M059J (cell line): ENCODE measurements at regions not wholly inside any gene's neighbourhood (a gene's known extent, or its start where the extent isn't known, plus 50 kb on each side); places are given as distances from the start of the nearest gene placed in this dataset.
A peak's percentile ranks its signal among the peaks of the same experiment; 100 is the strongest.

Source experiments
- DNase-seq: peaks from one replicate; pipeline ENCODE4 v3.0.0-alpha.2; 2012; ENCODE audit warnings: low read depth

DNA sequence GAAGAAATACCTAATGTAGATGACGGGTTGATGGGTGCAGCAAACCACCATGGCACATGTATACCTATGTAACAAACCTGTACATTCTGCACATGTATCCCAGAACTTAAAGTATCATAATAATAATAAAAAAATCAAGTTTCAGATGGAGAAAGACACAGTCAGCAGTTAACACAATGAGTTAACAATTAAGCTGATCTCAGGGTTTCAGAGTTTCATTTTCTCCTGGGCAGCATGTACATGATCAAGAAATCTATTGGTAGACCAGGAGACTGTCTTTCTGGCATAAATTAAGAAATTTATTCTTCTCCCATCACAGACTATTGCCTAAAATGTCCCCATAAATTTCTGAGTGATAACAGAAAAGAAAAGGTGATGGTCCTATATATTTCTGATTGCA, 155.3 kb downstream of the RAD51AP2 start:
- DNase-seq, result no peak

DNA sequence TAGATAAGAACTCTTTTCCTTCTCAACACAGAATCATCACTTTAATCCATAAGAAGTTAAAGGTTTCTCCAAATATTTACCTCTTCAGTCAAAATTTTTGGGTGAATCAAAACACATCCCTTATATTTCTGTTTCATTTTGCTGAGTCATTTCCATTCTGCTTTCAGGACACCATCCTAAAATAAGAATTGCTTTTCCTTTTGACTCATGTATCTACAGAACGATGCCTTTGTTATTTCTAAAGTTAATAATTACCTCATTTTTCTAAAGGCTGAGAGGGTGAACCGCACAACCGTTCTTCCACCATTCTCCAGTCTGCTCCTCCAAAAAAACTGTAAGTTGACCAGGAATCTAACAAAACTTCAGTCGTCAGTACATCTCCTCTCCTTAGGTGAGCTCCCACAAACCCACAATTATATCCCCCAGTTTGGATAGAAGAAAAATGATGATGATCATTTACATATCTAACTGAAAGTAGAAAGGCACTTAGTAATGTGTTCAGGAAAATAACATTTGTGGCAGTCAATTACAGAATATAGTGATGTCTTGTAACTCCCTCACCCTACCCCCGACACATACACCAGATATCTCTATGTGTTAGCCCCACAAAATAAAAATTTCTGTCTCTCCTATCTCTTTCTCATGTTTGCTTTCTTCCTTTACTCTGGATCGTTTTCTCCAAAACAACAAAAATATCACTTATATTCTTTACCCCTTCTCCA, 162.5 kb downstream of the RAD51AP2 start:
- DNase-seq, result no peak

DNA sequence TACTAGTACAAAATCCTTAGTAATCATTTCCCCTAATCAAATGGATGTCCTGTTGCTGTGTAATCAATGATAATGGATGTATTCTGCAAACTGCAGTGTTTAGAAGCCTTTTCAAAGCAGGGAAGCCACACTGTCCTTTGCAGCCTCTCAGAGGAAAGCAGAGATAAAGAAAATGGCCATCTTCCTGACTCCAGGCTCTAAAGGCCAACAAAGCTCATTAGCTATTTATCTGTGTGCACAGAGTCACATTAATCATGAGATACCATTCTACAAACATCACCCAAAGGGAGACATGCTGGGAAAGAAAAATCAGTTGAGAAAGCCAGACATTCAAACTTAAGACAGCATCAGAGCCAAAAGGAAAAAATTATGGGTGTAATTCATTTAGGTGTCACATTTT, 165.0 kb downstream of the RAD51AP2 start:
- no peak for DNase-seq

DNA sequence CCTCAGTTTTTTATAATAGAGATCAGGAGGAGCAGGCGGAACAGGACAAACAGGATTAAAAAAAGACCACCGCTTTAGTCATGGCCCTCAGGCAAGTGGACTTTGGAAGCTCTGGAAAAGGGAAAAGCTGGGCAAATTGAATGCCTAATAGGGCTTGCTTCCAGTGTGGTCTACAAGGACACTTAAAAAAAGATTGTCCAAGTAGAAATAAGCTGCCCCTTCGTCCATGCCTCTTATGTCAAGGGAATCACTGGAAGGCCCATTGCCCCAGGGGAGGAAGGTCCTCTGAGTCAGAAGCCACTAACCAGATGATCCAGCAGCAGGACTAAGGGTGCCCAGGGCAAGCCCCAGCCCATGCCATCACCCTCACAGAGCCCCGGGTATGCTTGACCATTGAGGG, 175.5 kb downstream of the RAD51AP2 start:
- peak; percentile 19 for DNase-seq

DNA sequence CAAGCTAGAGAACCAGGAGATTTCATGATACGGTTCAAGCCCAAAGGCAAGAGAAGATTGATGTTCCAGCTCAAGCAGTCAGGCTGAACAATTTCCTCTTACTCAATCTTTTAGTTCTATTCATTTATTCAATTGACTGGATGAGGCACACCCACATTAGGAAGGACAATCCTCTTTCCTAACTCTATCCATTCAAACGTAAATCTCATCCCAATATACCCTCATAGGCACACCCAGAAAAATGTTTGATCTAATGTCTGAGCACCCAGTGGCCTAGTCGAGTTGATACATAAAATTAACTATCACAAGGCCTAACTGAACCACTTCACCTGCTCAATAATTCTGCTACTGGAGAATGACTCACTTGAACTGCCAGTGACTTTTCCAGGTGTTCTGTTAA, 180.7 kb downstream of the RAD51AP2 start:
- no peak for DNase-seq

DNA sequence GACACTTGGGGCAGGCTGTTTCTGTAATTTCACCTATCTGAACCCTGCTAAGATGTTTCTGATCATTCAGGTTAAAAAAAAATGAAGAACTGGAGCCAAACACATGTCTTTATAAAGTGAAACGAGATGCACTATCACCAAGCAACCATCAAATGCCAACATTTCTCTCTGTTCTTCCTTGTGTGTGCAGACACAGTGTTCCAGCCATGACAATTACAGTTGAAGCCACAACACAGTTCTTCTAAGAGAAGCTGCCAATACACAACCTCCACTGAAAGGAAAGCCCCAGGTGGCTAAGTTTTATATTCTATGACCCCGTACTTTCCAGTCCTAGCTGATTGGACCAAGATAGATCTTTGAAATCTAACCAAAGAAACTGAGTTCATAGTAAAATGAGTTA, 181.8 kb downstream of the RAD51AP2 start:
- DNase-seq, result no peak

DNA sequence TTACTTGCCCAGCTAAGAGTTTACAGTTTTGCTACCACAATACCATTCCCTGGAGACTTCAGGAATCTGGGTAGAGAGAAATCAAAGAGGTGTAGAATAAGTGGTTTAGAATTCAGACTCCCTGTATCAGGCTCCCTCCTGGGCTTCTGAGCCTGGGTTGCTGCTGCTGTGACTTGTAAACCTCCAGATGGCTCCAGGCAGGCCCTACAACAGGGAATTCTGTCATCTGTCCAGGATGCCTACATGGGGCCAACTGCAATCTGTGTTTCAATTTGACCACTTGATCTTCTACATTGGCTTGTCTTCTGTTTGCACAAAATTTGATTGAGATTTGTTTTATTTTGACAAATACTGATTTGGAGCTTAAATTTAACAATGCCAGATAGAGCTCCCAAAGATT, 183.9 kb downstream of the RAD51AP2 start:
- no peak for DNase-seq

DNA sequence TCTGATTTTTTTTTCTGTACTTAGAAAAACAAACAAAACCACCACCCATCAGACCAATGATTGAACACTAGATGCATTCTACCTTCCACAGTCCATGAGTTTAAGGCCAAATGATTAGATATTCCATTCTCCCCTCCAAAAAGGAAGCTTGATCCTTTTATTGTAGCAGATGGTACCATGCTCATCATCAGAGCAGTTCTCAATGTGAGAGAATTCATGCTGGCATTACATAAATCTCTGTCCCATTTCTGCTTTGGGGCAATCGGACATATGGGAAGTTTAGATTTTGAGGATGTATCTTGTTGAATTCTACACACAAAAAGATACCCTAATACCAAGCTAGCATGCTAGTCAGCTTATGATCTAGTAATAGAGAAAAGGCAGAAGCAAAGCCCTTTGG, 186.6 kb downstream of the RAD51AP2 start:
- DNase-seq, result no peak

DNA sequence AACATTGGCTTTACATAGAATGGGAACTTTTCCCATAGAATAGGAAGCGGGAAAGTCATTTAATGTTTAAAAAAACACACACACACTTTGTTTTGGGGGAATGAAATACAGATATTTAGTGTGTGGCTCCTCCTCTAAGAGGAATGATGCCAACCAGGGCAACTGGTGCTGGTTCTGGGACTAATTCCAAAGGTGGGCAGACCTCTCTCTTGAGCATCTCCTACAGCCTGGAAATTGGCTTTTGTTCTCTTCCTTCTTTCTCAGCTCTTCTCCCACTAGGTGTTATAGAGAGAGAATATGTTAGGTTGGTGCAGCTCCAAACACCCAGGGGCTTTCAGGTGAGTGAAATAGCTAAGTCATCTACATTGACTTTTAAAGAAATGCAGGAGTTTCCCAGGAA, 190.1 kb downstream of the RAD51AP2 start:
- DNase-seq, result no peak

DNA sequence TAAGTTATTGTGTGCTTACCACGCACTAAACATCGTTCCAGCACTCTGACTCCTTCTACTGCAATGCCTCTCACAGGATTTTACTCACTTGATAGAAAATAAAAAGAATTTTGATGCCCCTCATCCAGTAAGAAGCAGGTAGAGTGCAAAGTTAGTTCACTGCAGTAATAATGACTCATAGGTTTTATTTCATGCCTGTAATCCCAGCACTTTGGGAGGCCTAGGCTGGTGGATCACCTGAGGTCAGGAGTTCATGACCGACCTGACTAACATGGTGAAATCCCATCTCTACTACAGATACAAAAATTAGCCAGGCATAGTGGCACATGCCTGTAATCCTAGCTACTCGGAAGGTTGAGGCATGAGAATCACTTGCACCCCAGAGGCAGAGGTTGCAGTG, 190.6 kb downstream of the RAD51AP2 start:
- no peak for DNase-seq

DNA sequence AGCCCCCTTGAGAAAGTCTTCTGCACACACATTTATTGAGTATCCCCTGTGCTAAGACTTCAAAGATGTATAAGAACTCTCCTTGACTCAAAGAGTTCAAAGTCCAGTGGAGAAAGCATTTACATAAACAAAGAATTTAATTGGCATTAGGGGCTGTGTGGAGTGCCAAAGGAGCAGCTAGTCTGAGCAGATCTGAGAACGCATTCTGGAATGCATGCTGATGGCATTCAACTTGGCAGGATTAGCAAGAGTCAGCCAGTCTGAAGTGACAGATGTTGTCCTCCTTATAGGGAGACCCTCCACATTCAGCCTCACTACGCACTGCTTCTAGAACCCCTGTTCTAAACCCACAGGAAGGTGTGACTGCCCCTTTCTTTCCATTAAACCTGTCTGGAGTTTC, 191.5 kb downstream of the RAD51AP2 start:
- DNase-seq, result no peak

DNA sequence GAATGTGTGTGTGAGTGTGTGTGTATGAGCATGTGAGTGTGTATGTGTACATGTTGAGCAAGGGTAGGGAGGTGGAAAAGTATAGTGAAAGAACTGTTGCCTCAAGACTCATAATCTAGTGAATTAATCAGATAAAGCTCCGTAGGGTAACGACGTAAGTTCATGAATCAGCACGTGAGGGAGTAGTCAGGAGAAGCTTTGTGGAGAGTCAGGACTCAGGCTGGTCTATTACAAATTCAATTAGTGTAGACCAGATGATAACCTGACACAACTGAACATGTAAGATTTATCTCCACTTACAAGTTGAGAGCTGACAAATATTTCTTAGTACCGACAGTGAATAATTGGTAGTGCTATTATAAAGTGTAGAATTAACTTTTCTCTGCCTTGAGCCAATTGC, 194.5 kb downstream of the RAD51AP2 start:
- no peak for DNase-seq

DNA sequence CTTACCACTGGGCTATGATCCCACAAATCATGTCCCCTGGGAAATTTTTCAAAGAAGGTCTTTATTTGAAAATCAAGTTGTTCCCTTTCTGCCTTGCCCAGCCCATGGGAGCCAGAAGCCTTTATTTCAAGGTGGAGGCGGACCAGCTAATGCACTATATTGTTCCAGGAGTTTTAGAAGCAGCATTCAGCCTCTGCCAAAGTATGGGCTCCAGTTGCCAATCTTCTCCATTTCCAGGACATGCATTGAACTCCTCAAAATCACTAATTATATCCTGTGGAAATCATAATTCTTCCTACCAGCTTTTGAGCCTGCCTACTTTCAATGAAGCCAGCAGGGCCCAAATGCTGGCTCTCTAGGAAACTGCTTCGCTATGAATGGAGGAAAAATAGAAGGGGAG, 195.8 kb downstream of the RAD51AP2 start:
- DNase-seq, result no peak

DNA sequence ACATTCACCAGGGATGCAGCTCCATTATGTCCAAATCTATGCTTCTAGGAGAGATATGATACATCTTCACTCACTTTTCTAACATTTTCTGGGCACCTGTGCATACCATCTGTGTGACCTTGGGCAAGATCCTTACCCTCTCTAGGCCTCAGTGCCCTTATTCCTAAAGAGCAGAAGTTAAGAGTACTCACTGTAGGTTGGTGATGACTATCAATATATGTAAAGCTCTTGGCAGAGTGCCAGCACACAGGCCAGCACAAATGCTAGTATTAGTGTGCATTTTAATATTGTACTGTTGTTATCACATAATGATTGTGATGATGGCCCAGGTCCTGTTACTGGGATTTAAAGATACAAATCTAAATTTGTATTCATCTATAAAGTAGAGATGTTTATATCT, 199.2 kb downstream of the RAD51AP2 start:
- DNase-seq, result no peak

DNA sequence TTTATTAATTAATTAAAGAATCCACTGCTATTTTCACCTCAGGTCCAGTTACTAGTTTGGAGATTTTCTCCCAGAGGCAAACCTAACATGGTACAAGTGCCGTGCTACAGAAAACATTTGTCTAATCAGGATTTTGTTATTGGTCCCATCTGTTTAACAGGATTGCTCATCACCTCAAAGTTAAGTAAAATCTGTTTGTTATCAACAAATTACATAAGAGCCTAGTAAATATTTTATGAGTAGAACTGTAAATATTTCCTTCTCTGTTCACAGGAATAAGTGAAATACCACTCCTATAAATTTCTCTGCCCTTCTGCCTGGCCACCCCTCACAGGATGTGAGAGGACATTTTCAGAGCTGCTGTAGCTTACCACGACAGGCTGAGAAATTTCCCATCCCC, 200.2 kb downstream of the RAD51AP2 start:
- no peak for DNase-seq

DNA sequence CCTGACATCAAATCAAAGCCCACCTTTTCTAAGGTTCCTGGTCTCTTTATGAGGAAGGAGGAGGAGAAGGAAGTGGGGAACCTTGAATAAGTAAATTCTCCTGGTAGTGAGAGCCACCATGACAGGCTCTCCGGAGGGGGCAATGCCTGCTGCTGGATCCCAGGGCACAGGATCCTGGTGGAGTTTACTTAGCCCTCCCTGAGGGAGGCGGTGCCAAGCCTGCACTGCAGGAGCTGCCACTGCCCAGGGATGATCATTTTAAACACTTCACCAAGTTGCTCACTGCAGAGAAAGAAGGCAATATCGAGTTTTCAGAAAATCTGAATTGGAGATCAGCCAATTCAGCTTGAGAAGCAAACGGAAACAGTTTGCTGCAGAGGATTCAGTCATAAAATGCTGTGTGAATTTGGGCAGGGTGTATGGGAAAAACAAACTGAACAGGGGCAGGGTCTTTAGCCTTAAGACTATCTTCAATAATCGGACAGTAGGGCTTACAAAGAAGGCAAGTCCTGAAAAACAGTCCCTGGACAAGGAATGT, 200.7 kb downstream of the RAD51AP2 start:
- no peak for DNase-seq

DNA sequence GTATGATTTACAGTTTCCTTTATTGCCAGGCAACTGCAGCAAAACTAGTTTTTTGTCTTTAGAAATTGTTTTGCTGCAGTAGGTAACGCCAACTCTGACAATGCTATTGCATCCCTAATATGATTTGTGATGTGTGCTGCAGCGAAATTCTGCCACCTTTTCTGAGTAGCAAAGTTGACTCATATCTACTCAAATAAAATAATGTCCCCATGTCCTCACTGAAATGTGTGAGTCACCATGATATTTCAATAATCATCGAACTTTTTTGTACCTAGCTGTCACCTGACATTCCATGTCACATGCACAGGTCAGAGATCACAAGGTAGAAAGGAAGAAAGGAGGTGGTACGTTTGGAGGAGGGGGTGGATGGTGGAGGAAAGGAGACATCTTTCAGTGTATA, 205.0 kb downstream of the RAD51AP2 start:
- no peak for DNase-seq

DNA sequence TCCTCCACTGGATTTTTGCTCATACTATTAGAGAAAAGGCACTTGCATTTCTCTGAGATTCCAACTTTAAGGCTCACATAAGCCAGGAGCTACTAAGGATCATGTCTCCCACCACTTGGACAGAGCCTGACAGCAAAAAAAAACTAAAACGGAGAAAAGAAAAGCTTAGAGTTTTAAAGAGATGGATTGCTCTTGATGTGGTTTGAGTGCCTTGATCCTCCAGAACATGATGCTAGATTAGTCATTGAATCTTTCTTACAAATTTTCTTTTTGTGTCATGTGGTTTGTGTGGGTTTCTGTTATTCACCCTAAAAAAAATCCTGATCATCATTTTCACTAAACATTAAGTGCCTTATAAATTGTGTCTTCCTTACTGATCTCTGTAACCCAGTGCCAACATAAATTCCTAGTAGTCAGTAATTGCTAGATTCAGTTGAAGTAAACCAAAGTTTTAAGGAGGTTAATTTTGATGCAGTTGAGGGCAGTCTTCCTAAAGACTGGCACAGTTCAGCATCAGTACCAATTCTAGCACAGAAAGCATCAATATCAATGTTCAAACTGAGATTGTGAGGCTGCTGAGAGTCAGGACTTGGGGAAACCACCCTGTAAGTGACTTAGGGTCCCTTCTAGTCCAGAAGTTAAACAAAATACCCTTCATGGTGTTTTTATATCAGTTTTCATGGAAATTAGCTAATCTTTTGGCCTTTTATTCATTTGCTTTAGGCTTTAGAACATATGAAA, 206.3 kb downstream of the RAD51AP2 start:
- peak; percentile 37 for DNase-seq

DNA sequence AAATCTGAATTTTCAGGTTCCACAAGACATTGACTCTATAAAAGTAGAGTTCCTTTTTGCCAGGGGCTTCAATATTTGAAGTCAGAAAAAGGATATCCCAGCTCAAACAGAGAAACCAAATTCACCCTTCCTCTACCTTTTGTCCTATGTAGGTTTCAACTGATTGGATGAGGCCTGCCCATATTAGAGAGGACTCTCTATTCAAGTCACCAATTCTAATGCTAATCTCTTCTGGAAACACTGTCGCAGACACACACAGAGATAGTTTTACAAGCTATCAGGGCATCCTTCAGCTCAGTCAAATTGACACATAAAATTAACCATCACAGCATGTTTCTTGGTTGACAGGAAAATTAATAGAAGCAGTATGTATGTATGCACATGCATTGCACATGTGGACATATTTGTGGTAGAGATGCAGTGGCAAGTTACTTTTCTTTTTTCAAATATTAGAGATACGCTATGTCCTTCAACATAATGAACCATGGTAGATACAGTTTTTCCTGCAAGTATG, 207.1 kb downstream of the RAD51AP2 start:
- DNase-seq, result no peak

DNA sequence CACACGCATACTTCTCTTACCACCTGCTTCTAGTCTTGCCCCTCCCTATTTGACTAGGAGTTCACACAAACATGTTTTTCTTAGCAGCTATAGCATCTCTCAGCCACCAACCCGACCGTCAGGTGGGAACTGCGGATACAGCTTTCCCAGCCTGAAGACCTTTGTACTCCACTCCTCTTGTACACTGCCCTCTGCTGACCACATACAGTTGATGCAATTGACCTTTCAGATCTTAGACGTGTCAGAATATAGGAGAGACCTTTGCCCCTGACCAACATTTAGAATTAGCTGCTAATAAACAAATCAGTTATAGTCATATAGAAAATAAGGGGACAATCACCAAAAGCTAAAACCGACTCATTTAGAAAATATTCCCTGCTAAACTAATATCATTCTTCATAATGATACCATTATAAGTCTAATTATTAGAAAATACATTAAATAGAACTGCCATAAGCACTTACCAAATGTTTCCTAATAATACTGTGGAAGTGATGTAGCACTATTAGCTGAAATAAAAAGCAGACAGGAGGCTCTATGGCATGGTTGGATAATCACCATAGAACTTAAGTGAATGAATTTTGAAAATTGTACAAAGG, 208.4 kb downstream of the RAD51AP2 start:
- DNase-seq, result peak; percentile 50

DNA sequence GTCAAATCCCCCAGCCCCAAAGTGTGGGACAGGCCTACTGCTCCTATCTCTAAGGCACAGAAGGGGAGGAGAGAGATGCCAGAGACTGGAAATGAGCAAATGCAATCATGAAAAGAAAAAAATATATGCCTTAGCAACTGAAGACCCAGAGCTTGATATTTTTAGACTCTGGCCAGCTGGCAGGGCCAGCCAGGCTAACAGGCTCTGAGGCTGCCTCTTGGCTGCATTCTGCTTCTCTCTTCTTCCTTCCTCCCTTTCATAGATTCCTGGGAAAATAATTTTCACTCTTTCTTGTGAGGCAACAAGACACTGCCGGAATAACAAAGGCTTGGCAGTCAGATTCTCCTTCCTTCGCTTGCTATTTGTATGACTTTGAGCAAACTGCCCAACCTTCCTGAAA, 209.1 kb downstream of the RAD51AP2 start:
- no peak for DNase-seq

DNA sequence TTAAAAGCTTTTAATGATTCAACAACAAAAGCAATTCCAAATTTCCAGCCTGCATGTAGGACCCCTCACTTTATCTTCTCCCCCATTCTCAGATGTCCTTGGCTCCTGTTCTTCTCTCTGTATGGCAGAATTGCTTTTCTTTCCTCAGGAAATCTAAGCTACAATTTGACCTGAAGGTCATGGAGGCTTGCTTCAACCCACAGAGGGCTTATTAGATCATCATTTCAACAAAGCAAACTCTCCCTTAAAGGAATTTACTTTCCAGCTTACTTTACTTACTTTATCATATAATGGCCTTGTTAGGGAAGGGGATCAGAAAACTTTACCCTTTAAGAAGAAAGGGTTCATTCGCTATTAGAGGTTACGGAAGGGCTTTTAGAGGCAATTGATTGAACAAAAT, 211.5 kb downstream of the RAD51AP2 start:
- DNase-seq, result peak; percentile 11

DNA sequence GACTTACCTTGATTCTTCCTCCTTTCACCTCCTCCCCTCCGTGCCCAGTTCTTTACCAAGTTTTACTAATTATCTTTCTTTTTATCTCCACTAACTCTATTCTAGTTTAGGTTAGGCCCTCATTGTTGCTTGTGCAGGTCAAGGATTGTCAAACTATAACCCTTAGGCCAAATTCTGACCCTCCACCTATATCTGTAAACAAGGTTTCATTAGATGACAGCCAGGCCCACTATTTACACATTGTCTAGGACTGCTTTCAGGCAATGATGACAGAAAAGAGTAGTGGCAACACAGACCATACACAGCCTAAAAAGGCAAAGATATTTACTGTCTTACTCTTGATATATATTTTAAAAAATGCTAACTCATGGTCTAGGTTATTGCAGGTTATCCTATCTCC, 212.0 kb downstream of the RAD51AP2 start:
- no peak for DNase-seq
